Lung (tissue), 11 donors: ENCODE measurements at regions not wholly inside any gene's neighbourhood (a gene's known extent, or its start where the extent isn't known, plus 50 kb on each side); places are given as distances from the start of the nearest gene placed in this dataset.
A peak's percentile ranks its signal among the peaks of the same experiment; 100 is the strongest.

Experiments used
- ATAC-seq: fragments of 200-7000 bp; cut with Tn5 transposase; one replicate; pipeline ENCODE4 v1.9.1; 2020; ENCODE audit warnings: moderate number of reproducible peaks; ENCODE audit not compliant: insufficient read depth, low FRiP score
- DNase-seq, 3 donors: peaks; one replicate each; pipeline ENCODE4 v3.0.0-alpha.2; 2013 to 2017
- H3K27ac ChIP-seq, 2 donors: one replicate each; pipeline ENCODE4 v1.5.1; 2013; ENCODE audit warnings: mild to moderate bottlenecking in 2 of 2, moderate library complexity in 2 of 2, control low read depth in 1 of 2, inconsistent platforms in 1 of 2, low read depth in 1 of 2, low read length in 1 of 2
- H3K27me3 ChIP-seq, 3 donors: one replicate each; pipeline ENCODE4 v1.5.1; 2013; ENCODE audit warnings: low read length in 2 of 3; ENCODE audit not compliant: control insufficient read depth in 3 of 3, insufficient read depth in 3 of 3
- H3K36me3 ChIP-seq, 4 donors: one replicate each; pipeline ENCODE4 v1.5.1; 2013; ENCODE audit warnings: low read length in 4 of 4, mild to moderate bottlenecking in 1 of 4, moderate library complexity in 1 of 4; ENCODE audit not compliant: control insufficient read depth in 4 of 4, insufficient read depth in 4 of 4
- H3K4me1 ChIP-seq, 5 donors: one replicate each; pipeline ENCODE4 v1.5.1; 2013; ENCODE audit warnings: low read length in 5 of 5, mild to moderate bottlenecking in 2 of 5, moderate library complexity in 1 of 5; ENCODE audit not compliant: control insufficient read depth in 5 of 5, insufficient read depth in 5 of 5
- H3K4me3 ChIP-seq: one replicate; pipeline ENCODE4 v1.5.1; 2013; ENCODE audit warnings: mild to moderate bottlenecking, control low read depth, moderate library complexity
- H3K9ac ChIP-seq, 2 donors: one replicate each; pipeline ENCODE4 v1.5.1; 2013; ENCODE audit warnings: low read length in 2 of 2, control low read depth in 1 of 2; ENCODE audit not compliant: insufficient read depth in 1 of 2
- H3K9me3 ChIP-seq, 4 donors: one replicate each; pipeline ENCODE4 v1.5.1; 2013; ENCODE audit warnings: low read length in 3 of 4, mild to moderate bottlenecking in 1 of 4, moderate library complexity in 1 of 4; ENCODE audit not compliant: control insufficient read depth in 4 of 4, insufficient read depth in 3 of 4
- WGBS, 2 donors: extraction: QIAGEN DNeasy Blood & Tissue Kit; methylation state at CpG; one replicate each; pipeline ENCODE4 v1.1.7; 2013; 5-methylcytosine and 5-hydroxymethylcytosine counted together
- TF ChIP-seq, protein P1 (sequence below): IDR thresholded peaks from 2 replicates; pipeline ENCODE4 v1.5.1; 2012; ENCODE audit warnings: mild to moderate bottlenecking; ENCODE audit errors: control extremely low read depth, extremely low read depth
- donor health status: control.
- donor health status: control.
- donor health status: Bipolar disorder and iron deficiency.
- donor health status: healthy.
- donor health status: DM: yes; HTN: yes; CAD: no.

DNA sequence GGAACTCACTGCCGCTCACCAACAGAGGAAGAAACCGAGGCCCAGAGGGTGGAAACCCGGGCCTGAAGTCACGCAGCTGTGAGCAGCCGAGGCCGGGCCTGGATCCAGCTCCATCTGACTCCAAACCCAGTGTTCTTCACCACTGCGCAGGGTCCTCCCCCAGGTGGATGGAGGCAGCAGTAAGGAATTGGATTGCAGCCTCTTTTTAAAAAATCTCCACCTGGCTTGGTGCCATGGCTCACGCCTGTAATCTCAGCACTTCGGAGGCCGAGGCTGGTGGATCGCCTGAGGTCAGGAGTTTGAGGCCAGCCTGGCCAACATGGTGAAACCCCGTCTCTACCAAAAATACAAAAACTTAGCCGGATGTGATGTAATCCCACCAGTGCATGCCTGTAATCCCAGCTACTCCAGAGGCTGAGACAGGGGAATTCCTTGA lies 177.2 kb downstream of the FOXL1 start:
- ATAC-seq = no peak
- no peak for DNase-seq
- H3K27ac ChIP-seq = no peak overlapping the region
- H3K9me3 ChIP-seq = no peaks in the 10 kb centered on the region
- H3K36me3 ChIP-seq = no peaks in the 10 kb centered on the region
- no peak overlapping the region for H3K4me3 ChIP-seq
- 73 to 87% methylated on average over 13 of the region's 13 CpGs for WGBS, 2 donors
- TF ChIP-seq, protein P1, sequence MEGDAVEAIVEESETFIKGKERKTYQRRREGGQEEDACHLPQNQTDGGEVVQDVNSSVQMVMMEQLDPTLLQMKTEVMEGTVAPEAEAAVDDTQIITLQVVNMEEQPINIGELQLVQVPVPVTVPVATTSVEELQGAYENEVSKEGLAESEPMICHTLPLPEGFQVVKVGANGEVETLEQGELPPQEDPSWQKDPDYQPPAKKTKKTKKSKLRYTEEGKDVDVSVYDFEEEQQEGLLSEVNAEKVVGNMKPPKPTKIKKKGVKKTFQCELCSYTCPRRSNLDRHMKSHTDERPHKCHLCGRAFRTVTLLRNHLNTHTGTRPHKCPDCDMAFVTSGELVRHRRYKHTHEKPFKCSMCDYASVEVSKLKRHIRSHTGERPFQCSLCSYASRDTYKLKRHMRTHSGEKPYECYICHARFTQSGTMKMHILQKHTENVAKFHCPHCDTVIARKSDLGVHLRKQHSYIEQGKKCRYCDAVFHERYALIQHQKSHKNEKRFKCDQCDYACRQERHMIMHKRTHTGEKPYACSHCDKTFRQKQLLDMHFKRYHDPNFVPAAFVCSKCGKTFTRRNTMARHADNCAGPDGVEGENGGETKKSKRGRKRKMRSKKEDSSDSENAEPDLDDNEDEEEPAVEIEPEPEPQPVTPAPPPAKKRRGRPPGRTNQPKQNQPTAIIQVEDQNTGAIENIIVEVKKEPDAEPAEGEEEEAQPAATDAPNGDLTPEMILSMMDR = no peak
- H3K9ac ChIP-seq = no peak overlapping the region
- no peaks in the 10 kb centered on the region for H3K4me1 ChIP-seq
- H3K27me3 ChIP-seq = peaks cover 6 to 19% (median 7%) of the 10 kb centered on the region in 3 donors

DNA sequence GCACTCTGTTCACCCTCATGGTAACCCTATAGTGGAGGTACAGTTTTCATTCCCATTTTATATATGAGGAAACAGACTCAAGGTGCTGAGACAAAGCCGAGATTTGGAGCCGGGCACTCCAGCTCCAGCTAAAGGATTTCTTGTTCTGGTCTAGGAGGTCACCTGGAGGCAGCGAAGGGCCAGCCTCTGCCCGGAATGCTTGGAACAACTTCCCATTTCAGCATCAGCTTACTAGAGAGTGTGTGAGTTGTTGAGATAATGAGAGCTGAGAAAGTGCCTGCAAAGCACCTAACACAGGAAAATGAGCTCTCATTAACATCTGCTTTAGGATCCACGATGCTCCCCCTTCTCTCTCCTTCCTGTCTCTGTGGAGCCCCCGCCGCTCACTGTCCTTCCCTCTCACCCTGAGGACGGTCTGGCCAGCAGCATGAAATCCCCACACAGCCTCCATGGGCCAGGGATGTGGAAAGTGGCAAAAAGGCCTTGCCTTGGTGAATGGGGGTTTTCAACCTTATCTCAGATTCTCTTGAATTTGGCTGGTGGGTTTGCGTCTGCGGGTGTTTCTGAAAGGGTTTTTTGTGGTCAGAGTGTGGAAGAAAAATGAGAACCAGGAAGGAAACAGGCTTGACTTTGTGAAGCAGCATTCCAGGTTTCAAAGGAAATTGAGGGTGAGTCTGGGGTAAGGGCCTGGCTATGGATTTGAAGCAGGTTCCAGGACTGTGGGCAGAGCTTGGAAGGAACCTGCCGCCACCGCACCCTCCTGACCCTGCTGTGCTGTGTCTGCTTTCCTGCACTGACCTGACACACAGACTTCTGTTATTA lies 178.7 kb downstream of the FOXL1 start:
- peaks cover 6 to 33% (median 22%) of the 10 kb centered on the region in 3 donors for H3K27me3 ChIP-seq
- no peak overlapping the region for H3K9ac ChIP-seq
- no peak overlapping the region for H3K27ac ChIP-seq
- H3K9me3 ChIP-seq = peaks cover 0 to 2% (median 0%) of the 10 kb centered on the region in 4 donors
- H3K4me3 ChIP-seq = no peak overlapping the region
- no peaks in the 10 kb centered on the region for H3K36me3 ChIP-seq
- peak in 1 of 3 donors; percentile 40 for DNase-seq
- TF ChIP-seq, protein P1 = no peak
- ATAC-seq = no peak
- WGBS, 2 donors = 30 to 37% methylated on average over 12 of the region's 12 CpGs
- H3K4me1 ChIP-seq = peaks cover 0 to 7% (median 0%) of the 10 kb centered on the region in 5 donors

DNA sequence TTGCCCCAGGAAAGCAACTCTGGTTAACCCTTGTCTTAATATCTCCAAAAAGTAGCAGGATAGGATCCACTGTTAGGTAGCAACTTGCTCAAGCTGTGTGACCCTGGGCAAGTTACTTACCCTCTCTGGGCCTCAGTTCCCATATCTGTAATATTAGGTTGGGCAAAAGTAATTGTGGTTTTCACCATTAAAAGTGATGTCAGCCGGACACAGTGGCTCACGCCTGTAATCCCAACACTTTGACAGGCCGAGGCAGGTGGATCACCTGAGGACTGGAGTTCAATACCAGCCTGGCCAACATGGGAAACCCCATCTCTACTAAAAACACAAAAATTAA lies 179.3 kb downstream of the FOXL1 start:
- H3K4me3 ChIP-seq = no peak overlapping the region
- H3K9me3 ChIP-seq = peaks cover 0 to 2% (median 0%) of the 10 kb centered on the region in 4 donors
- WGBS, 2 donors = 93 to 97% methylated on average over 3 of the region's 3 CpGs
- DNase-seq (no peak), ATAC-seq (no peak)
- H3K4me1 ChIP-seq = peaks cover 0 to 9% (median 0%) of the 10 kb centered on the region in 5 donors
- TF ChIP-seq, protein P1 = no peak
- H3K27me3 ChIP-seq = peaks cover 6 to 38% (median 27%) of the 10 kb centered on the region in 3 donors
- no peak overlapping the region for H3K27ac ChIP-seq
- H3K36me3 ChIP-seq = no peaks in the 10 kb centered on the region
- no peak overlapping the region for H3K9ac ChIP-seq
